Sigmoid colon (tissue), 6 donors: ENCODE measurements at regions not wholly inside any gene's neighbourhood (a gene's known extent, or its start where the extent isn't known, plus 50 kb on each side); places are given as distances from the start of the nearest gene placed in this dataset.

ENCODE experiments used
- DNase-seq: peaks from one replicate; pipeline ENCODE4 v3.0.0-alpha.2; 2019
- H3K27ac ChIP-seq, 4 donors: fragments of 200-600 bp; sonication (generic); one replicate each; pipeline ENCODE4 v1.5.1; 2016 to 2019; ENCODE audit warnings: mild to moderate bottlenecking in 1 of 4
- H3K27me3 ChIP-seq, 3 donors: fragments of 200-600 bp; sonication (generic); one replicate each; pipeline ENCODE4 v1.5.1; 2019; ENCODE audit warnings: mild to moderate bottlenecking in 1 of 3
- H3K36me3 ChIP-seq, 4 donors: fragments of 200-600 bp; sonication (generic); one replicate each; pipeline ENCODE4 v1.5.1; 2016 to 2019
- H3K4me1 ChIP-seq, 4 donors: fragments of 200-600 bp; sonication (generic); one replicate each; pipeline ENCODE4 v1.5.1; 2017 to 2019
- H3K4me3 ChIP-seq, 4 donors: fragments of 200-600 bp; sonication (generic); one replicate each; pipeline ENCODE4 v1.5.1; 2017 to 2019; ENCODE audit warnings: mild to moderate bottlenecking in 2 of 4, moderate library complexity in 1 of 4
- H3K9me3 ChIP-seq, 4 donors: fragments of 200-600 bp in 3 of 4; sonication (generic) in 3 of 4; one replicate each; pipeline versions ENCODE4 v1.5.1 to v1.6.1; 2013 to 2019
- CTCF ChIP-seq, 4 experiments: fragments of 450-650 bp in 3 of 4; fragments of 200-600 bp in 1 of 4; IDR thresholded peaks; one replicate each; pipeline ENCODE4 v1.5.1; 2016 to 2019; ENCODE audit warnings: antibody characterized with exemption in 4 of 4, mild to moderate bottlenecking in 3 of 4, moderate library complexity in 2 of 4
- EP300 ChIP-seq, 4 donors: sonication (generic); formaldehyde crosslinking; IDR thresholded peaks; one replicate each; pipeline ENCODE4 v1.6.1; 2017; ENCODE audit warnings: antibody characterized with exemption in 4 of 4
- POLR2A ChIP-seq, 2 donors: fragments of 450-650 bp; IDR thresholded peaks; one replicate each; pipeline ENCODE4 v1.6.1; 2016; ENCODE audit warnings: antibody characterized with exemption in 2 of 2, mild to moderate bottlenecking in 2 of 2, moderate library complexity in 2 of 2
- POLR2AphosphoS5 ChIP-seq, 4 donors: sonication (generic); formaldehyde crosslinking; IDR thresholded peaks; one replicate each; pipeline ENCODE4 v1.6.1; 2017; ENCODE audit warnings: antibody characterized with exemption in 4 of 4
- WGBS, 2 donors: extraction: QIAGEN DNeasy Blood & Tissue Kit; methylation state at CpG; one replicate each; pipeline ENCODE4 v1.1.7; 2013; 5-methylcytosine and 5-hydroxymethylcytosine counted together
- intact Hi-C: fragments of 100-400 bp; cut with DNase I; formaldehyde crosslinking; loops from one replicate; pipeline ENCODE4 v1.15.1; 2023
- donor health status: healthy with polysubstance abuse.
- donor health status: healthy.

- peak; percentile 73 for DNase-seq
- H3K36me3 ChIP-seq: no peaks in the 10 kb centered on the region
- peak overlapping the region; percentile 17 to 32 (median 22) for H3K27ac ChIP-seq
- peaks cover 0 to 20% (median 13%) of the 10 kb centered on the region in 4 donors for H3K4me1 ChIP-seq
- H3K9me3 ChIP-seq: no peaks in the 10 kb centered on the region
- TF ChIP-seq POLR2AphosphoS5 (IDR thresholded peaks at IDR 0.05): no peak
- H3K27me3 ChIP-seq: no peaks in the 10 kb centered on the region
- no peak overlapping the region for H3K4me3 ChIP-seq
- 83 to 84% methylated on average over 17 of the region's 17 CpGs for WGBS, 2 donors
- intact Hi-C loops: no loop called here
Measured at GRCh38 chr13:40477623-40478608, 188.5 kb downstream of the FOXO1 start.

- TF ChIP-seq POLR2A (IDR thresholded peaks at IDR 0.05) (no peak), EP300 (IDR thresholded peaks at IDR 0.05) (no peak), CTCF (IDR thresholded peaks at IDR 0.05) (no peak), POLR2AphosphoS5 (IDR thresholded peaks at IDR 0.05) (no peak)
- Histone ChIP-seq H3K4me3 (no peak overlapping the region), H3K27ac (peak overlapping the region in 3 of 4 donors; percentile 5 to 22 (median 18)), H3K27me3 (no peaks in the 10 kb centered on the region), H3K36me3 (no peaks in the 10 kb centered on the region), H3K9me3 (no peaks in the 10 kb centered on the region), H3K4me1 (peaks cover 0 to 20% (median 13%) of the 10 kb centered on the region in 4 donors)
- WGBS, 2 donors: 88 to 93% methylated on average over 7 of the region's 7 CpGs
- DNase-seq: no peak
- intact Hi-C loops: no loop called here
Measured at GRCh38 chr13:40478775-40479174, 187.7 kb downstream of the FOXO1 start.

- Histone ChIP-seq H3K9me3 (no peaks in the 10 kb centered on the region), H3K4me1 (peaks cover 0 to 20% (median 13%) of the 10 kb centered on the region in 4 donors), H3K4me3 (no peak overlapping the region), H3K27me3 (no peaks in the 10 kb centered on the region), H3K27ac (peak overlapping the region in 3 of 4 donors; percentile 18 to 29 (median 22)), H3K36me3 (no peaks in the 10 kb centered on the region)
- intact Hi-C loops: no loop called here
- peak; percentile 77 for DNase-seq
- no peak for TF ChIP-seq POLR2A (IDR thresholded peaks at IDR 0.05)
- no peak for TF ChIP-seq CTCF (IDR thresholded peaks at IDR 0.05)
- TF ChIP-seq EP300 (IDR thresholded peaks at IDR 0.05): no peak
- TF ChIP-seq POLR2AphosphoS5 (IDR thresholded peaks at IDR 0.05): peak in 1 of 4 donors; percentile 26
- WGBS, 2 donors: 95% methylated on average over 28 of the region's 28 CpGs
Measured at GRCh38 chr13:40479196-40479845, 187.1 kb downstream of the FOXO1 start.

GRCh38 chr13:40480012-40480914 is 186.2 kb downstream of the FOXO1 start:
- H3K9me3 ChIP-seq: no peaks in the 10 kb centered on the region
- no peaks in the 10 kb centered on the region for H3K36me3 ChIP-seq
- H3K27ac ChIP-seq: peak overlapping the region in 2 of 4 donors; percentile 29 to 42
- peaks cover 0 to 20% (median 13%) of the 10 kb centered on the region in 4 donors for H3K4me1 ChIP-seq
- intact Hi-C loops: no loop called here
- H3K27me3 ChIP-seq: no peaks in the 10 kb centered on the region
- no peak for DNase-seq
- WGBS, 2 donors: 51 to 60% methylated on average over 19 of the region's 19 CpGs
- no peak for TF ChIP-seq POLR2AphosphoS5 (IDR thresholded peaks at IDR 0.05)
- TF ChIP-seq POLR2A (IDR thresholded peaks at IDR 0.05): no peak
- no peak for TF ChIP-seq CTCF (IDR thresholded peaks at IDR 0.05)
- TF ChIP-seq EP300 (IDR thresholded peaks at IDR 0.05): no peak
- H3K4me3 ChIP-seq: no peak overlapping the region
